ENCODE measurements at regions not wholly inside any gene's neighbourhood (a gene's known extent, or its start where the extent isn't known, plus 50 kb on each side); places are given as distances from the start of the nearest gene placed in this dataset.

GRCh38 chr1:87202922-87203655 is 125.6 kb upstream of the LMO4 start:
- Histone ChIP-seq H3K27me3 (no peaks in the 10 kb centered on the region), H3K36me3 (no peaks in the 10 kb centered on the region), H3K4me3 (no peak overlapping the region)

GRCh38 chr1:87203904-87204303 is 124.8 kb upstream of the LMO4 start:
- no peak for TF ChIP-seq EP300 (IDR thresholded peaks at IDR 0.05)

More at GRCh38 chr1:87202922-87203655, 125.6 kb upstream of the LMO4 start:
- TF ChIP-seq POLR2A (IDR thresholded peaks at IDR 0.05), result no peak
- TF ChIP-seq CTCF (IDR thresholded peaks at IDR 0.05), result no peak
- no peak for TF ChIP-seq EP300 (IDR thresholded peaks at IDR 0.05)
- no peak for TF ChIP-seq POLR2AphosphoS5 (IDR thresholded peaks at IDR 0.05)
- Histone ChIP-seq H3K4me1 (no peaks in the 10 kb centered on the region), H3K9me3 (no peaks in the 10 kb centered on the region), H3K27ac (no peak overlapping the region)
- DNase-seq, result no peak
- ATAC-seq (ENCODE audit: low FRiP score in 2 of 2), result peak in 1 of 2 donors; percentile 37
- WGBS, 2 donors, result 62 to 77% methylated on average over 16 of the region's 16 CpGs

GRCh38 chr1:87204441-87204840 is 124.2 kb upstream of the LMO4 start:
- no peaks in the 10 kb centered on the region for H3K27me3 ChIP-seq
- DNase-seq (no peak), ATAC-seq (ENCODE audit: low FRiP score in 2 of 2) (no peak)
- H3K27ac ChIP-seq, result no peak overlapping the region
- whole genome bisulfite sequencing, 2 donors, result 73 to 76% methylated on average over 3 of the region's 3 CpGs
- no peaks in the 10 kb centered on the region for H3K36me3 ChIP-seq
- TF ChIP-seq CTCF (IDR thresholded peaks at IDR 0.05), result no peak
- no peak for TF ChIP-seq POLR2AphosphoS5 (IDR thresholded peaks at IDR 0.05)
- no peak for TF ChIP-seq EP300 (IDR thresholded peaks at IDR 0.05)
- no peak for TF ChIP-seq POLR2A (IDR thresholded peaks at IDR 0.05)
- no peak overlapping the region for H3K4me3 ChIP-seq
- no peaks in the 10 kb centered on the region for H3K9me3 ChIP-seq
- H3K4me1 ChIP-seq, result no peaks in the 10 kb centered on the region

More at GRCh38 chr1:87203904-87204303, 124.8 kb upstream of the LMO4 start:
- H3K36me3 ChIP-seq, result no peaks in the 10 kb centered on the region
- ATAC-seq (ENCODE audit: low FRiP score in 2 of 2) (peak in 1 of 2 donors; percentile 57), DNase-seq (no peak)
- 42 to 43% methylated on average over 5 of the region's 5 CpGs for WGBS, 2 donors
- no peak overlapping the region for H3K4me3 ChIP-seq
- H3K9me3 ChIP-seq, result no peaks in the 10 kb centered on the region
- no peaks in the 10 kb centered on the region for H3K27me3 ChIP-seq
- no peaks in the 10 kb centered on the region for H3K4me1 ChIP-seq
- no peak overlapping the region for H3K27ac ChIP-seq

GRCh38 chr1:87204921-87205320 is 123.8 kb upstream of the LMO4 start:
- no peak for TF ChIP-seq EP300 (IDR thresholded peaks at IDR 0.05)
- TF ChIP-seq POLR2AphosphoS5 (IDR thresholded peaks at IDR 0.05), result no peak
- no peak for TF ChIP-seq POLR2A (IDR thresholded peaks at IDR 0.05)
- TF ChIP-seq CTCF (IDR thresholded peaks at IDR 0.05), result no peak
- Histone ChIP-seq H3K9me3 (no peaks in the 10 kb centered on the region), H3K4me1 (no peaks in the 10 kb centered on the region), H3K27ac (no peak overlapping the region), H3K36me3 (no peaks in the 10 kb centered on the region), H3K4me3 (no peak overlapping the region), H3K27me3 (no peaks in the 10 kb centered on the region)
- DNase-seq (no peak), ATAC-seq (ENCODE audit: low FRiP score in 2 of 2) (no peak)
- 44 to 71% methylated on average over 8 of the region's 8 CpGs for WGBS, 2 donors

- no peak overlapping the region for H3K27ac ChIP-seq
- TF ChIP-seq EP300 (IDR thresholded peaks at IDR 0.05) (no peak), POLR2AphosphoS5 (IDR thresholded peaks at IDR 0.05) (no peak), CTCF (IDR thresholded peaks at IDR 0.05) (no peak), POLR2A (IDR thresholded peaks at IDR 0.05) (no peak)
- WGBS, 2 donors, result 88 to 92% methylated on average over 9 of the region's 9 CpGs
- no peak for ATAC-seq (ENCODE audit: low FRiP score in 2 of 2)
- H3K4me1 ChIP-seq, result no peaks in the 10 kb centered on the region
- H3K27me3 ChIP-seq, result no peaks in the 10 kb centered on the region
- no peaks in the 10 kb centered on the region for H3K9me3 ChIP-seq
- no peak for DNase-seq
- H3K36me3 ChIP-seq, result no peaks in the 10 kb centered on the region
- H3K4me3 ChIP-seq, result no peak overlapping the region
Observed at GRCh38 chr1:87206044-87206831, 122.4 kb upstream of the LMO4 start.
